GM18508 (cell line): ENCODE measurements at regions not wholly inside any gene's neighbourhood (a gene's known extent, or its start where the extent isn't known, plus 50 kb on each side); places are given as distances from the start of the nearest gene placed in this dataset.

Experiments
- ATAC-seq: cut with Tn5 transposase; IDR thresholded peaks from one replicate; pipeline ENCODE4 v1.9.1; 2021; ENCODE audit warnings: moderate number of reproducible peaks; ENCODE audit not compliant: insufficient read depth, unreplicated experiment

- no peak for ATAC-seq
Measured at GRCh38 chr6:104579310-104579863, 280.3 kb downstream of the HACE1 start.

DNA sequence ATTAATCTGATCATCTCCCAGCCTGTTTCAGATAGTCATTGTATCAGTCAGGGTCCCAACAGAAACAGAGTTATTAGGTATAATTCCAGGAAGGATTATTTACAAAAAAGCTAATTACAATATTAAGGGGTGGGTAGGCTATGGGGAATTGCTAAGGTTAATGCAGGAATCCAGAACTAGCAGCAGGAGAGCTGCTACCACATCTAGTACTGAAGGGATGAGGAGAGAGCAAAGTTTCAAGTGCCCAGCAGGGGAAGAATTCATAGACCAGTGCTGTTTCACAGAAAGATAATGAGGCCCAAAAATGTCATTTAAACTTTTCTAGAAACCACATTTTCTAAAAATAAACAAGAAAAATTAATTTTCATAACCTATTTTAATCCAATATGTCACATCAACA, 284.2 kb downstream of the HACE1 start:
- ATAC-seq, result no peak

- ATAC-seq, result no peak
Measured at GRCh38 chr6:104574135-104574750, 285.5 kb downstream of the HACE1 start.

DNA sequence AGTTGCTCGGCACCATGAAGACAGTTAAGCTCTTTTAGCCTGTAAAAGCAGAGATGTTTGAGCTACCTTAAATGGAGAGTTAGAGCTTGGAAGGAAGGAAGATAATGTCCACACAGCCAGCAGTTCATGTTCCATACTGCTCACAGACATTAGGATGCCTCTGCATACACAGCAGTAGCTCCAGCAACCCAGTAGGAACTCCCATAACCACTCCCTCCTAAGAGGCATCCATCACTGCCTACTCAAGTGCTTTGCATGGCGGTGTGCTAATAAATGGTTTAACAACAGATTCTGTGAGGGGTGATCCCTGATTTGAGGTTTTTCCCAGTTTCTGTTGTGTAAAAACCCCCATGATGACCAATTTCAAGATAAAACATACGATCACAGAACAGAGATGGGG, 286.4 kb downstream of the HACE1 start:
- ATAC-seq, result no peak

- ATAC-seq, result no peak
Measured at GRCh38 chr6:104572901-104573300, 286.8 kb downstream of the HACE1 start.

- no peak for ATAC-seq
Measured at GRCh38 chr6:104566411-104566810, 293.3 kb downstream of the HACE1 start.

DNA sequence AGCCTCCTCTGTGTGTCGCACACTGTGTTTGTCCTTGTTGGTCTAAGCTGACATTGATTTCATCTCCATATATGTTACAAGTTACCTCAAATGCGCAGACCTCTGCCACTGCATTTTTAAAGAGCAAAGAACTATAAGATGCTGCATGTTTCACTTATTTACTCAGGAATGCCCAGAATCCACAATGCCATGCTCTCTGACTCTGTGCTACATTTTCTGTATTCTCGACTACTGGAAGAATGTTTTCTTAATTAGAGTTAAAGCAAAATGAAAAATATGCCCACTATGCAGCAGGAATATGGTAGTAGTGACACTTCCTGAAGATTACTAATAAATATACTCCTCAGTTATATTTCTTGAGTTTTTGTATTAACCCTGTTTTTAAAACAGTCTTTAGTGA, 296.4 kb downstream of the HACE1 start:
- ATAC-seq, result no peak

DNA sequence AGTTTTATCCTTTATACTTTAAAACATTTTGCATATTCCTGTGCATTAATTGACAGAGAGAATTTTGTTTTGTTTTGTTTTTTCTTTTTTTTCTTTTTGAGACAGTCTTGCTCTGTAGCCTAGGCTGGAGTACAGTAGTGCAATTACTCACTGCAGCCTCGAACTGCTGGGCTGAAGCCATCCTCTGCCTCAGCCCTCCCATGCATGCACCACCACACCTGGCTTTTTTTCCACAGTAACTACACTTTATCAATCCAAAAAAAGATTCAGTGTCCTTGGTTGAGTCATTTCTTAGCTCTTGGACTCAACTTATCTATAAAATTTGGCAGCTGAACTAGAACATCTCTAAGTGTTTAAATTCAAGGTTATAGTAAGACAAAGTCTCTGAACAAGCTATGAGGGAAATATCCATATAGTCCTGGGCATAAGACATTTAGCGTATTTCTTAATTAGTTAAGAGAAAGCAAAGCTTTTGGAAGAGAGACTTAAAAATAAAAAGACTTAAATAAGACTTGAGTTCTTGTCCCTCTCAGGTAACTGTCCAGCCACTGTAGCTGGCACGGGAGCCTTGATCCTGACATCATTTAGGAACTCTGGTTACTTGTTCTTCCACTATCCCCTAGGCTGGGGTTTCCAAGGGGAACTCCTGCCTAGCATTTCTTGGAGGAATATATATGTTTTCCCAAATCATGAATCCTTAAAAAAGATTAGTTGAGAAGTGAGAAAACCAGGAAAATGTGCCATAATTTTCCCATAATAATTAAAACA, 300.1 kb downstream of the HACE1 start:
- no peak for ATAC-seq

DNA sequence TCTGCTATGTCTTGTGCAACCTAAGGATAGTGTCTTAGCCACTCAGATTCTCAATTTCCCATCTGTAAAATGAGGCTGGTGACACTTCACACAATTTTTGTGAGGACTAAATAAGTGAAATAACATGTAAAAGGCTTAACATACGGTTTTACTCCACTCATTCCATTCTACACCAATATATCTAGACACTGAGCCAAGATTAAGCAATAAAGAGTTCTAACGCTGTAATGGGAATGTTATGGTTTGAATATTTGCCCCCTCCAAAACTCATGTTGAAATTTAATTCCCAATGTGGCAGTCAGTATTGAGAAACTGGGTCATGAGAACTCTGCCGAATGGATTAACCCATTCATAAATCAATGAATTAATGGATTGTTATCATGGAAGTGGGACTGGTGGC, 301.0 kb downstream of the HACE1 start:
- no peak for ATAC-seq

- ATAC-seq, result no peak
Measured at GRCh38 chr6:104548297-104548696, 311.4 kb downstream of the HACE1 start.

- no peak for ATAC-seq
Measured at GRCh38 chr6:104541411-104541810, 318.3 kb downstream of the HACE1 start.

DNA sequence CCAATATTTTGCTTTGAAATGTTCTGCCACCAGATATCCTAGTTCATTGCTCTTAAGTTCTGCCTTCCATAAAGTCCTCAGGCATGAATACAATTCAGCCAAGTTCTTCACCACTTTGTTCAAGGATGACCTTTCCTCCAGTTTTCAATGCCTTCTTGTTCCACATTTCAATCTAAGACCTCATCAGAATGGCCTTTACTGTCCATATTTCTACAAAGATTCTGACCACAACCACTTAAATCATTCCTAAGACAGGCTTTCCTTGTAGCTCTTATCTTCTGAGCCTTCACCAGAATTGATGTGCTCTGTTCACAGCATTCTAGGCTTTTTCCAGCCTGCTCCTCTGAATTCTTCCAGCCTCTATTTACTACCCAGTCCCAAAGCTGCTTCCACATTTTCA, 319.0 kb downstream of the HACE1 start:
- ATAC-seq, result no peak

- no peak for ATAC-seq
Measured at GRCh38 chr6:104539173-104539572, 320.5 kb downstream of the HACE1 start.

DNA sequence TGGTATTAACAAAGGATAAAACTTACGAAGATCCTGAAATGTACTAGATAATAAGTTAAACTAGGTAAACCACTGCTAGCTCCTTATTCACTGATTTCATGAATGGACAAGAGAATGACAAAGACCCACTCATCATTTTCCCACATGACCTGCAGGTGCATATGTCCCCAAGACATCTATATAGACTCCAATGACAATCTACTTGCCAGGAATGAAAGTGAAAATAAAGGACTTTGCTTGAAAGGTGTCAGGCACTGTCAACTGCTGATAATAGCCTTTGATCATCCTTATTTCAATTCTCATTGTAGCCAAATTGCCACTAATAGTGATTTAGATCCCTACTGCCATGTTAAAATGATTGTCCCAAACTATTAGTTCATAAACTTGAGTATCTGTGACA, 321.8 kb downstream of the HACE1 start:
- no peak for ATAC-seq

DNA sequence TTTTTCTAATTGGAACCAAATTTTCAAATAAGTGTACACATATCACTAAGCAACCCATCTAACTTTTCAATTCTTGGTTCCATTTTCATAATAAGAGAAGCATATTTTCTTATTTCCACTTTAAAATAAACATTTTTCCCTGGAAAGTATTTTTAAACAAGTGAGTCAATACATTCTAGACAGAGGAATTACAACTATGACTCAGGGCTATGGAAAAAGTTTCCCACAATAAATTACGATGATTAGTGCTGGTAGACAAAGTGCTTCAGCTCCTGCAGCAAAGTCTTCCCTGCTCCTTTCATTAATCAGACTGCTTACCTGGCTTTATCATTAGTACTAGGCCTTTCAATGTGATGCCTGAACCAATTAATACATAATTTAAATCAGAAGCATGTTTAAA, 322.5 kb downstream of the HACE1 start:
- ATAC-seq, result no peak

DNA sequence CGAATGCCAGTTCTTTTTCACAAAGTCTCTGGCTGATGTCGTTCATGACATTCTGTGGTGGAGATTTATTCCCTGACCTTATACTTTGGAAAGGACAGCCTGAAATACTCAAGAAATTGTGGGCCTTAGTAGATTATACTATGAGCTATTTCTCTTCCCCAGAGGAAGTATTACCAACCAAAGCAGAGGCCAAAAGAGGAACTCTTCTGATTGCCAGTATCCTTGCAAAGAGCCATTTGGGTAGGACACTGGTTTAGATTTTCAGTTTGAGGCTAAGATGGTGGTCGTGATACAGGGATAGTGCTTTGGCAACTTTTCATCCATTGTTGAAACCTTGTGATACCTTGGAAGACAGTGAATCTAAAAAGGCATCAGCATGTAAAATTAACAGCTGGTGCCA, 327.3 kb downstream of the HACE1 start:
- ATAC-seq, result no peak

DNA sequence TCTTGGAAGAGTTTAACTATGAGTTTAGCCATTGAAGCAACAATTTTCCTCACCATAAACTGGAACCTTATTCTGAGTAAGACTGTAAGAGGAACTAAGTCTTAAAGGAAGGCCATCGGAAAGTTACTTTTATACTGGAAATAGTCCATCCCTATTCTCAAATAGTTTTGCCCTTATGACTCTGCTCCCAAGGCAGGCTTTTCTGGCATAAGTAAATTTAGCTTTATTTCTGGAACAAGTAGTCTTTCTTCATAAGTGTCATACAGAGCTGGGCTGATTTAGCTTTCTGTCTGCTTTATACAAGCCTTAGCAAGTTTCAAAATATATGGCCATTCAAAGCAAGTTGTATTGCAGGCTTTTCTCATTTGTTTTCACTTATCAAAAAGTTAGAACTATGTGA, 328.1 kb downstream of the HACE1 start:
- no peak for ATAC-seq

DNA sequence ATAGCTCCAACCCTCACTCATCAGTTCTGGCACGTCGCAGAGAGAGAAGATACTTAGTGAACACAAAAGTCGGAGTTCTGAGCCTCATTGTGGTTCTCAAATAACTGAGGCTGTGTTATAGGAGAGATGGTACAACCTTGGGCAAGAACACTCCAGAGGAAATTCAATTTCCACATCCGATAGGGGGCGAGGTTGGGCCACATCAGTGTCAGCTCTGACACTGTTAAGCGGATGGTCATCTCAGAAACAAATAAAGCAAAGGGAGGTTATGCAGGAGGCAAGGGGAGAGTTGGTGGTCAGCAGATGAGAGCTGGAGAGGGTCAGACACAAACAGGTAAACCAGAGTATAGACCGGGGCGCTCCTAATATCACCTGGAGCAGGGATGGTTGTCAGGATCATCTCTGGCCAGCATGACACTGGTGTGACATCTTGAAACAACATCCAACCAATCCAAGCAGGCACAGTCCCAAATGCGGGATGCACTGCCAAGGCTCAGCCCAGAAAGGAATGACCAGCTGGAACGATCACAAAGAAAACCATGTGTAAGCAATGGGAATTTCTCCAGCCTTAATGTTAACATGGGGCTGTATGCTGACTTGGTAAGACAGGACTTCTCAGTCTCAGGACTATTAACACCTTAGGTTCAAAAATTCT, 331.8 kb downstream of the HACE1 start:
- no peak for ATAC-seq

DNA sequence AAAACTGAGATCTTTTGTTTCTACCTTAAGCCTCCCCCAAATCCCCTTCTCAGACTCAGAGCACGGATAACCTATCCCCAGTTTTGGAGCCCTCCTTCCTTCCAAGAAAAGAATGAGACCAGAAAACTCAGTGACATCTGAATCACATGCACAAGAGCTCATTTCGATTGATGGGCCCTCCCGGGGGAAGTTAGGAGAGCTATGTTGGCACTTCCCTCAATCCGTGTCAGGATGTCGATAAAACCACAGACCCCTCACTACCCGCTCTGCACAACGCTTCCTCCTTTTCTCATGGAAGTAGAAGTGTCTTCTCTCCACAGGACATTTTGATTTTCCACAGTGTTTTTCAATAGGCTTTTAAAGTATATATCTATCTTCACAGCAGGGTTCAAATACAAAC, 332.4 kb downstream of the HACE1 start:
- ATAC-seq, result no peak

DNA sequence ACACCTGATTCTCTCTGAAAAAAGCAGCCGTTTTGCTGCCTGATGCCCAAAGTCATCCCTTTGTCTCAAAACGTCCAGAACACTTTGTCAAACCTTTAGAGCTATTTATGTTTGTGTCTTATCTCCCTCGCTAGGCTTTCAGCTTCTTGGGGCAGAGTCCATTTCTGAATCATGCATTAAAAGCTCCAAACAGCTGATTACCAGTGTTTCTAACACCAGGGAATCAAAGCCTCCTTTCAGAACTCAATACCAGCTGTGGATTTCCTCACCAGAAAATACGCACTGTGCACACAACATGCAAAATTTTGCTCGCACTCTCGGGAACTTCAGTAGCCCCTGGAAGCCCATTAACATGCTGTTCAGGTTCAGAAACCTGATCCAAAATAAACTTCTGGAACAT, 333.3 kb downstream of the HACE1 start:
- no peak for ATAC-seq

GRCh38 chr6:104525677-104526322, 333.9 kb downstream of the HACE1 start:
- peak; percentile 99 for ATAC-seq
